GM19467 (cell line): ENCODE measurements at regions not wholly inside any gene's neighbourhood (a gene's known extent, or its start where the extent isn't known, plus 50 kb on each side); places are given as distances from the start of the nearest gene placed in this dataset.
"Not testable (repeated sequence)": the region's sequence is repeated elsewhere in the genome, so short reads cannot be mapped to it uniquely, and the experiment has no call there.

ENCODE experiments used
- ATAC-seq: cut with Tn5 transposase; IDR thresholded peaks from one replicate; pipeline ENCODE4 v1.9.1; 2021; ENCODE audit warnings: mild to moderate bottlenecking, moderate library complexity; ENCODE audit not compliant: unreplicated experiment

DNA sequence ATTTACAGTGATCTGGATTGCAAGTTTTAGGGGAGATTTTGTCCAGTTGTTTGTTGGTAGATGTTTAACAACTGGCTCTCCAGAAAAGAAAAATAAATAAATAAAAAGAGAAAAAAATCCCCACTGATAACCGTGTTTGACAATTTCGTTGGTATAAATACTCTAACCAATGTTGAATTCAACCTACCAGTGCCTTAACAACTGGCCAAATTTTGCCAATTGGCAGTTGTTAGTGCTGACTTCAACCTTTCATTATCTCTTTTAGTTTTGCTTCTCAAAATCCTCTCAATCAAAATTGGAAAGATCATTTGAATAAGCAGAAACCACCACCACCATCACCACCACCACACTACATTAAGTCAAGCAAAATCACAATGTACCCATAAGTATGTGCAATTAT is 490.3 kb downstream of the PIK3C3 start:
- ATAC-seq = no peak

DNA sequence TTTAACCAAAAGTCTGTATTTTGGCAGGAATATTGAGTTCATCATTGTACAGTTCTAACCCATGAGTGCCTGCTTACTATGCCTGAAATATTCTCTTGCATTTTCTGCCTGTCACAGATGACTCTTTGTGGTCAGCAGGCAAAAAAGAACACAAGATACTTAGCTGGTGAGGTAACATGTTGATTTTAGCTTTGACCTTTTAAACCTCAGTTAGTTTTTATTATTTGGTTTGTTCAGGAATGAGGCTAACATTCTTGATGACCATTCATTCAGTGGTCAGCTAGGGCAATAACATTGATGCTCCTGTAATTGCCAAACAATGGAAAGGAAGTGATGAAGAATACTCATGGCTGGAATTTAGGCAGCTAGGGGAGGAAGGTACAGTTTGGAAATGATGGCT is 491.2 kb downstream of the PIK3C3 start:
- ATAC-seq = no peak

DNA sequence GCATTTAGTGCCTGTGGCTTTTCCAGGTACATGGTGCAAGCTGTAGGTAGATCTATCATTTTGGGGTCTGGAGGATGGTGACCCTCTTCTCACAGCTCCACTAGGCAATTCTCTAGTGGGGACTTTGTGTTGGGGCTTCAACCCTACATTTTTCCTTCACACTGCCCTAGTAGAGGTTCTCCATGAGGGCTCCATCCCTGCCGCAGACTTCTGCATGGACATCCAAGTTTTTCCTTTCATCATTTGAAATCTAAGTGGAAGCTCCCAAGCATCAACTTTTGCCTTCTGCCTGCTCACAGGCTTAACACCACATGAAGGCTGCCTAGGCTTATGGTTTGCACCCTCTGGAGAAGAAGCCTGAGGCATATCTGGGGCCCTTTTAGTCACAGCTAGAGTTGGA is 492.7 kb downstream of the PIK3C3 start:
- ATAC-seq = no peak

DNA sequence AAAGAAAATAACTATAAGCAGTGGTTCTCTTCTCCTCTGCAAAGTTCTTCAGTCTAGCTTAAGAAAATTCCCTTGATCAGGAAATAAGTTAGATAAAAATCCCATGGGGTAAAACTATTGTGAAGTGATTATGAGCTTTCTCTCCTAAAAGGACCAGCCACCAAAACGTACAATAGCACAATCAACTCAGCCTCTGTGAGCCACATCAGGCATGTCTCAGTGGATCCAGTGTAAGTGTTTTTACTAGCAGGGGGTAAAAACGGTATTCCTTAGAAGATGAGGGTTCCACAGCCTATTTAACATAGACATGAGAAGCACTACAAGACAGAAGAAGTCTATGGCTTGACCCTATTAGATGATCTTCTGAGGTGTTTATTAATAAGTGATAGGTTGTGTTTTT is 503.2 kb downstream of the PIK3C3 start:
- ATAC-seq = no peak

DNA sequence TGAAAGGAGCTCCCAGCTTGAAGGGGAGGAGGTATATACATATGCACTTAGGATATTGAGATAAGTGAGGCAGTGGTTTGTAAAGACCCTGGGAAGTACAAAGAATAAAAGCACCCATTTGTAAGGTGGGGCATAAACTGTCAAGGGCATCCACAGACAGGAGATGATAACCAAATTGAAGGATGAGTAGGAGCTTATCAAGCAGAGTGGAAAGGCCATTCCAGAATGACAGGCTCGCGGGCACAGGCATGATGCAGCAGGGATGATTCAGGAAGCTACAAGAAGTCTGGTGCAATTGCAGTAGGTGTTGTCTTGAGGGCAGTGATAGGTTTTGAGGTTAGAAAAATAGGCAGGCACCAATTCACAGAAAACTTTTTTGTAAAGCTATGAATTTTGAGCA is 504.8 kb downstream of the PIK3C3 start:
- ATAC-seq = no peak

DNA sequence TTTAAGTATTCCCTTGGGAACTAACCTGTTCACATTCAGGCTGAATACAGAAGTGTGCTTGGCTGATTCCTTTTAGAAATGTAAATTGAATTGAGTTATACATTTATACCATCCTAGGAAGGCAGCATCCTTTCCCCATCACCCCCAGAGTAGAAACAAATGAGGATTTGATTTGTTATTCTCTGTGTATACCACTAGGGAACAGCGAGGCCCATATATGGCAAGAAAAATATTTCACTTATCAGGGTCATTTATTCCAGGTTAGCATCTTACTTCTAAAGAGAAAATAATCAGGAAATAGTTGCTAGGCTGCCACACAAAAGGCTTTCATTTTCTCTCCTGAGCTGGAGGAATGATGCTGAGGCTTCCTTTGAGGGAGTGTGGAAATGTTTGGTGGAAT is 516.9 kb downstream of the PIK3C3 start:
- ATAC-seq = no peak

DNA sequence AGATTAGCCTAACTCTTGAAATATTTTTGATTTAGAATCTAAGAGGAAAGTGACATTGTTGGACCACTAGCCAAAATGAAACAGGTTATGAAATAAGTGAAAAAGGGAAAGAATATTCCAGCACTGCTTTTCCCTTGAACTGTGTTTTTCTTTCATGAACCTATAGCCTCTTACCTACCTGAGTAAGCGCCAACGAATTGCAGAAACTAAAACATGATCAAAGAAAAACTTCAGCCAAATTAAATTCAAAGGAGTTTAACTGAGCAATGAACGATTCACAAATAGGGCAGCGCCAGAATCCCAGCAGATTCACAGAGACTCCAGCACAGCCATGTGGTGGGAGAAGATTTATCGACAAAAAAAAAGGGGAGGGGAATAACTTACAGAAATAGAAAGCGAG is 518.6 kb downstream of the PIK3C3 start:
- no peak for ATAC-seq

DNA sequence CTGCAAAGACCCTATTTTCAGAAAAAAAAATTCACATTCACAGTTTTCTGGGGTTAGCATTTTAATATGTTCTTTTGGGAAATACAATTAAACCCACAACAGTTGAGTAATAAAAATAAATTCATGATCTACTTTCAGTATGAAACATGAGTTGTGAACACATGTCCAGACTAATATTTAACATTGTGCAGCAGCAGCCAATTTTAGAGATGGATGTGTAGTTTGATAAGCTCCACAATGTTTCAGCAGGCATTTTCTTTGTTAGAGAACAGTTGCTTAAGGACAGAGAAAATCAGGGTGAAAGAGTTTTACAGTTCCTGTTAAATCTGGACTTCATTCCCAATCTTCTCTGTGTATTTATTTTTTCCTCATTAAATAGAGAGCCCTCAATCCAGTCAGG is 519.5 kb downstream of the PIK3C3 start:
- ATAC-seq = no peak

DNA sequence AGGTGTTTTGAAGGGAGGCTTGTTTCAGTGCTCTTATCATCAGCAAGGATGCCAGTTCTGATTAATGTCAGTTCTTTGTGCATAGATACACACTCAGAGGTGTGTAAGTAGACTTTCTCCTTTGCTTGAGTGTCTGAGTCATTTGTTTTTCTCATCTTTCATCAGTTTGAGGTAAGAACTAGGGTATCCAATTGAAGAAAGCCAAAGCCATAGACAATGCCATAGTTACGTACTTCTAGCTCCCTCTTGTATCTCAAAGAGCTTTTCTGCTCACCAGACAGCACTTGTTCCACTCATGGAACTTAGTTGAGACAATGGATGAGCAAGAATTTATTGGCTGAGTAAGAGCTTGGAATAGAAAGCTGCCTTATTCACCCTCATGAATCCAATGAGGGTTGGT is 520.1 kb downstream of the PIK3C3 start:
- ATAC-seq = no peak

DNA sequence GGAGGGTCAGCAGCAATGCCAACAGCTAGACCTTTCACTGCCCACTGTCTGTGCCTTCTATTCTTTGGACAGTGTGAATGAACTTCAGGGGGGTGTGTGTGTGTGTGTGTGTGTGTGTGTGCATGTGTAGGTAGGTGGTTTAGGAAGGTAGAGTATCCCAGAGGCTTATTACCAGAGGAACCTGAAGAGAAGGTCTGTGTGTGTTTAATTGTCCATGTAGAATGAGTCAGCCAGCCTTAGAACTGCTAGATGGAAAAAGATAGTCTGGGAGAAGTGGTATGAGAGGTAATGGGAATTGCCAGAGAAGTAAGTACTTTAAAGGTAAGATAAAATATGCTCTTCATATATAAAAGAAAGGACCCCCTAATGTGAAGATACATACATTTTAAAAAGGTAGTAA is 522.2 kb downstream of the PIK3C3 start:
- no peak for ATAC-seq

DNA sequence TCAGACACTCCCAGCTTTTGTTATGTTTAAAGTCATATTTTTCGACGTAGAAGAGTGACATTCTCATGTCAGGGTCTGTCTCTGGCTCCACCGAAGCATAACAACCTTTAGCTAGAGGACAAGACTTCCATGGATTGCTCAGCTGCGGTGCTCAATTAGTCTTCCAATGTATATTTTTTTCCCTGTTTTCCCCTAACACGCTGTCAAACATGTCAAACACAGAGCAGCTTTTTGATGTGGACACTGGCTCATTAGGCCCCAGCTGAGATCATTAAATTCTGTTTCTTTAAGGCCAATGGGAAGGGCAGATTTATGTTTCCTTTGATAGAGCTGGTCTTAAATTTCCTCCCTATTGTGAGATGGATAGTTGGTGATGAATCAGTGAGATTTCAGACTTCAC is 525.4 kb downstream of the PIK3C3 start:
- no peak for ATAC-seq

DNA sequence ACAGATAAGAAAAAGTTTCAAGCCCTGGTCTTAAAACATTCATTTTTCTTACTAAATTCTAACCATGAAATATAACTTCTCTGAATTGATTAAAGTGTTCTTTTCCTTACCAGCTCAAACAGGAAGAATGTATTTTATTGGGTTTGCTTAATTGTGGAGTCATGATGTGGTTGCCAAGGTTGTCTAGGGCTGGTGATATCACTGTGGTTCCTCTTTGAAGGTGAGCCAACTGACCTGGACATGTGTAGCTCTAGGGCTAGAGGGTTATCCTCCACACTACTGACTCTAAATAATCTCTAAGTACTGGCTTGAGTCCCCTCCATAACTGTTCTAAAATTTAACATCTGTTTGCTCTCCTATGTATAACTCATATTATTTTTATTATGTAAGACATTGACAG is 529.6 kb downstream of the PIK3C3 start:
- ATAC-seq = no peak

DNA sequence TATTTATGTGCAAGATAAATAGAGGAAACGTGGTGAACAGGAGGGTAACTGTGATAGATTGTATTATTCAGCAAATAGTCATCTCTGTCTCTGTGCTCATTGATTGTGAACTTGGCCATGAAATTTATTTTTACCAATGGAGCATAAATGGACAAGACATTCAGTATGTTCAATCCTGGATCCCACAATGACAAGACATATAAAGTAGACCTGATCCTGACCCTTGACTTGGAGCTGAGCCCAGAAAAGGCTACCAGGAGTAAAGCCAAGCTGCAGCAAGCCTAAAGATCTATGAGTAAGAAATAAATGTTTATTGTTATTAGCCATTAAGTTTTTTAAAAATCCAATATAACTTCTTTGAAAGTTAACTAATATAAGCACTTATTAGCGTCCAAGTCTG is 531.2 kb downstream of the PIK3C3 start:
- no peak for ATAC-seq

DNA sequence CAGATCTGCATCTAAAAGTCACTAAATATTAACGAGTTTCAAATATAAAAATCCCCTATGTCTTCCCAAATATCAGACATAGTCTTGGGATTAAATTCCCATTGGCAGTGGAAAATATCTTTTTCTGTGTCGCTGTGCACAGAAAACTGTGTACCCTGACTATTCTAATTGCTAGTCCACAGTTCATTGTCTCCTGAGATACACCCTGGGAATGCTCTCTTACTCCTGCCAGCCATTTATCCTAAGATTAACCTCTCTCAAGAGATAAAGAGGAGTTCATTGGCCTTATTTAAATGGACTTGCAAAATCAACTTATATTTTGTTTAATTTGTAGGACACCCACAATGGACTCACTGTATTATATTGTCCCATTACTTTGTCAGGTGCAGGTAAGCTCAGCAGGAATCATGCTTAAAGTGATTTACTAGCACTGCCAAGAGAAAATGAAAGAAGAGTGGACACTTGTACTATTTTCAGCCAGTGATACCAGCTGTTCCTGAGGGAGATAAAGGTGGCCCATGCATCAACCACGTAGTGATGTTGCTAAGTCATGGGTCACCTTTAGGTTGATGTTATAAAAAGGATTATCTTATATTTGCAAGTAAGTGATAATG is 553.8 kb downstream of the PIK3C3 start:
- no peak for ATAC-seq

DNA sequence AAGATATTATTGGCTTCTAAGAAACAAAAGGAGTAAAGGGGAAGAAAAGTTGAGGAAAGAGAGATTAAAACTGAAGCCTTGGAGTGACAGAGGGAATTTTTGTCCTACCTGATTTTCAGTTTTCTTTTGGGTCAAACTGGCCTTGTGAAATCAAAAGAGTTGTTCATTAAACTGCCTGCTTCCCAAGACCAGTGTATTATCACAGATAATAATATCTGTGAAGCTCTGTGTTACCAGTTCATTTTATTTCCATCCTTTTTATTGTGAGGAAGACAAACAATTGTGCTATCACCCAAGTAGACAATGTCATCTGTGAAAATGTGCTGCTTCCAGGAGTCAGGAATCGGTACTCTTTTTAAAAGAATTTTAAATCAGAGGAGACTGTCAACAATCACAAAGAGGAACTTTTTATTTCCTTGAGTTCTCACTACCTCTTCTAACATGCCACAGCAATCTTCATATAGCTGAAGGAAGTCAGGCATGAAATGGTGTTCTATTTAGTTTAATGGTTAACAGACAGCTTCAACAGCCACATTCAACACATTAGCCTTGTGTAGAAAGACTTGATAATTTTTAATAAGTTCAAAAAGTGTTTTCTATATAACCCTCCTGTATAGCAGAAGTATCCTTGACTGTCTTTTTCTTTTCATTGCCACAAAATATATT is 554.8 kb downstream of the PIK3C3 start:
- peak; percentile 94 for ATAC-seq

DNA sequence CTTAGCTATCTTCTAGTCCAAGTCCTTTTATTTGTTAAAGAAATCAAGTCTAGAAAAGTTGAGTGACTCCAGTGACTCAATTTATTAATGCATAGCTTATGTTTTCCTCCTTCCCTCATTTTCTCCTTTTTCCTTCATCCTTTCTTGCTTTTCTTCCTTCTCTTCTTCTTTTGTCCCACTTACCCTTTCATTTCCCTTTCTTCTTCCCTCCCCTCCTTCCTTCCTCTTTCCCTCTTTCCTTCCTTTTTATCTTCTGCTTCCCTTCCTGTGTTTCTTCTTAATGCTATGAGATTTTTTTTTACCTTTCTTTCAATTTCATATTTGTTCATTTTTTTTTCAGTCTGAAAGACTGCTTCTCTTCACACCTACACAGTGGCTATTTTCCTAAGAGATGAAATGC is 555.5 kb downstream of the PIK3C3 start:
- no peak for ATAC-seq

DNA sequence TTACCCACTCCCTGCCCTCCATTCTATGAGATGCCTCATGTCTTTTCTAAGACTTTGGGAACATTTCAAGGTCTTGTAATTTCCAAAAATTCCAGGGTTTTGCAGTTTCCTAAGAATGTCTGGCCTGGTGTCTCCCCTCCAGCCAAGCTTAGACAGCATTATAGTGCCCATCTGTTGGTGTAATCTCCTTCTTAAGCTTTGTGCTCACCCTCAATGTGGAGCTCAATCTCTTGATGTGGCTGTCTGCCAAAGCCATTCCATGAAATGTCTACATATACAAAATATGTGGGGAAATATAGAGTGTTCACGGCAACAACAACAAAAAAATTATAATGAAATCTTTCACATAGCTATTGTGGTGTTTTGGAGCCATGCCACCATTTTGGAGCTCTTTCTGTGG is 558.4 kb downstream of the PIK3C3 start:
- ATAC-seq = no peak

DNA sequence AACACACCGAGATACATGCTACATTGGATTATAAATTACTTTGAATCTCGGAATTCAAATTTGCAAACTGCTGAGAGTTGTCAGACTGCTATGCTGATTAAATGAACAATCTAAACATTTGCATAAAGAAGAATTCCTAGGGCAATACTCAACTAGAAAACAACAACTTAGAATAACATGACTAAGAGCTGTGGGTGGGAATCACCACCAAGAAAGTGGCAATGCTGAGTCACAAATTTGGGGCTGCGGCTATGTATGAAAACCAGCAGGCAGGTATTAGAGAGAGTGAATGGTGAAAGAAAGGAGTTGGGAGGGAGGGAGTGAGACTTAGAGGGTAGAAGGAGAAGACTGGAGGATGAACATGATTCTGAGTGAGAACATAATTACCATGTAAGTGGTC is 559.5 kb downstream of the PIK3C3 start:
- no peak for ATAC-seq

DNA sequence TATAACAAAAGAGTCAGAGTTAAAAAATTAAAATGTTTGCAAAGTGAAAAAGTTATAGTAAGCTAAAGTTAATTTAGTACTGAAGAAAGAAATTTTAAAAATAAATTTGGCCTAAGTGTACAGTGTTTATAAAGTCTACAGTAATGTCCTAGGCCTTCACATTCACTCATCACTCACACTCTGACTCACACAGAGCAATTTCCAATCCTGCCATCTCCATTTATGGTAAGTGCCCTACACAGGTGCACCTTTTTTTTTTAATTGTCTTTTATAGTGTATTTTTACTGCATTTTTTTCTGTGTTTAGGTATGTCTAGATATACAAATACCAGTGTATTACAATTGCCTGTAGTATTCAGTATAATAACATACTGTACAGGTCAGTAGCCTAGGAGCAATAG is 562.9 kb downstream of the PIK3C3 start:
- ATAC-seq = no peak

DNA sequence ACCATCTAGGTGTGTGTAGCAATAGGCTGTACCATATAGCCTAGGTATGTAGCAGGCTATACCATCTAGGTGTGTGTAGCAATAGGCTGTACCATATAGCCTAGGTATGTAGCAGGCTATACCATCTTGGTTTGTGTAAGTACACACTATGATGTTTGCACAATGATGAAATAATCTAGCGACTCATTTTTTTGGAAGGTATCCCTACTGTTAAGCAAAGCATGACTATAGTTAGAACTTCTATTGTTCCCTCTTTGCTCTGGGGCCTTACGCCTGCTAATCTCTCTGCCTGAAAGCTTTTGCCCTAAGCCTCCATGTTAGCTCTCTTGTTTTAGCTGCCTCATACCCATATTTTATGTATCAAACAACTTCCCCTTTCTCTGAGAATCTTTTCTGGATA is 563.3 kb downstream of the PIK3C3 start:
- not testable (repeated sequence) for ATAC-seq

DNA sequence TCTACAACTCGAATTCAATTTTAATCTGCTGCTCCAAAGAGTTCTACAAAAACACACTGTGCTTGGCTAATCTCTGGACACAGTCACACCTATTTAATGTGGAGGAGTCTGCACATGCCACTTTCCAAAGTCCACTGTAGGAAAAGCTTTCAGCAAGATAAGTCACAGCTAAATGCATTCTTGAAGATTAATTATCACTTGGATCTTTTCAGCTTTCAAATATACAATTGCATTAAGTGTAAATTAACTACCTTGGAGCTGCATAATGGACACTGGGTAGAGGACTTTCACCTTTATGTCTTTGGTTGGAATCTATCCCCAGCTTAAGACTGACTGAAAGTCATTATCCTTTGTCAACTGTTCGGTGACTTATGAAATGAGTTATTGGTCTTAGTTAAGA is 565.1 kb downstream of the PIK3C3 start:
- no peak for ATAC-seq

DNA sequence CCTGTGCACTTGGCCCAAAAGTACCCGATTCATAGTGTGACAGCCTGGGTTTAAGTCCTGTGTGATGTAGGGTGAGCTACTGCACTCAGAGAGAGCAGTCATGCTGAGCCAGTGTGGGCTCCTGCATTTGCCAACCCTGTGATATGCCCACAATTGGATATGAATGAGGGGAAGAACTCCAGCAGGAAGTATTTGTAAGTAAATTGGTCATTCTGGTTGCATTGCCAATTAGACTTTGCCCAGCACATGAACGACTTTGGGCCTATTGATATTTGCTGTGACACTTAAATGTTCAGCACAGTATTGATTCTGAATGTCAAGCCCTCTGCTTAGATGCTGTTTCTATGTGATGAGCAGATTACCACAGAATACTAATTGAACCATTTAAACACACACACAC is 570.9 kb downstream of the PIK3C3 start:
- ATAC-seq = no peak

DNA sequence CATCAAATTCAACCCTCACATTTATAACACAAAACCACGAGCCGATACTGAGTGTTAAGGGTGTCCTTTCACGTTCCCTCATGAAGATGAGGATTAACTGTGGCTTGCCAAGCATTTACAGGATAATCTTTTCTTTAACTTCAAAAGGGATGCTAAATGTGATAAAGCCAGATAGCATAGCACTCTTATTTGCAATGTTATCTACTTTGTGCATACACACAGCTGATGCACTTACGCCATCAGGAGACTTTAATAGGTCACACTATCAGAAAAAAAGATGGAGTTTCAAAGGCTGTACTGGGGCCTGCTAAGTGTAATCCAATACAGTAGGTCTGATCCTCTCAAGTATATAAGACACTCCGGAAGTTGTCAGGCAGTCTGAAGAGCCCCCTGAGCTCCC is 572.7 kb downstream of the PIK3C3 start:
- ATAC-seq = no peak
